GM19025 (cell line): ENCODE measurements at regions not wholly inside any gene's neighbourhood (a gene's known extent, or its start where the extent isn't known, plus 50 kb on each side); places are given as distances from the start of the nearest gene placed in this dataset.

Experiments
- ATAC-seq: cut with Tn5 transposase; IDR thresholded peaks from one replicate; pipeline ENCODE4 v1.9.1; 2021; ENCODE audit warnings: mild to moderate bottlenecking, low read depth, moderate library complexity; ENCODE audit not compliant: unreplicated experiment

DNA sequence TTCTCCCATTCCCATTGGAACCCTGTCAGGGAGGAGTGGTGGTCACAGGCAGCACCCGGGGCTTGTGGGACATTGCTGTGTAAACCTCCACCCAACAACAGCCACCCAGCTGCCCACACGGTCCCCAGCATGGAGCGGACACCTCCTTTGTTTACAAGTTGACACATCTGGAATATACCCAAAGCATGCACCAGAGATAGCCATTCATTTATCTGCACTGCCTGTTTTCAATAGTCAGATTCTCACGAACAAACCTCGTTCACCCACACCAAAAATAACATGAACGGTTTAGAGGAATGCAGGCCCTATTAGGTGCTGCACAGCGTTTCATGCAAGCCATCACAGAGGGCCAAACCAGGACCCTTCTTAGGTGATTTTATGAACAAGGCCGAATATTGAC is 244.8 kb downstream of the FOXL1 start:
- ATAC-seq, result no peak

DNA sequence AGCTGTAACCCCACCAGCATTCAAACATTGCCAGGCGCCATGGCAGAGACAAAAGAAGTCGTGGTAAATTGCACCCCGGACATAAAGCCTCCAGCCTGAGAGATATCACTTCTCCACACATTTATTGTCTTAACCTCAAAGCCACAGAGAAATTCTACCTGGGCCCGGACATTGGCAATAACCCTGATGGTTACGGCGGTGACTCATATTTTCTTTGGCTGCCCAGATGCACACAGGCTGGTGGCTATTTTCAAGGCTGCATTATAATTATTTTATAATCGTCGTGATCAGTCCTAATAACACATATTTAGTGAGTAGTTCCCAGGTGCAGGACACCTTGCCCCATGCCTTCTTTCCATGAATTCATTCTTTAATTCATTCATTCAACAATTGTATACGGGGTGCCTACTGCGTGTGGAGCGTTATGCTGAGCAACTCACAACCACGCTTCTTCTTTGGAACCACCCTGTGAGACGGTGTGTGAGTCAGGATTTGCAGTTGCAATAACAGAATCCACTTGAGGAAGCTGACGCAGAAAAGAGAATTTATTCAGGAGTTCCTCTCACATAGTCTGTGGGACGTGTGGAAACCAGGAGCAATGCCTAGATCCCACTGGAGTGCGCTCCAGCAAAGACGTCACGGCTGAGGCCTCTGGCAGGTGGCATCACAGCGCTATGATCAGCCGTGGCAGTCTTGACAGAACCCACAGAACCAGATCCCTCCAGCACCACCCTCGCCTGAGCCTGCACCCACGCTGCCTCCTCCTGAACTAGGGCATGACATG is 245.7 kb downstream of the FOXL1 start:
- no peak for ATAC-seq

DNA sequence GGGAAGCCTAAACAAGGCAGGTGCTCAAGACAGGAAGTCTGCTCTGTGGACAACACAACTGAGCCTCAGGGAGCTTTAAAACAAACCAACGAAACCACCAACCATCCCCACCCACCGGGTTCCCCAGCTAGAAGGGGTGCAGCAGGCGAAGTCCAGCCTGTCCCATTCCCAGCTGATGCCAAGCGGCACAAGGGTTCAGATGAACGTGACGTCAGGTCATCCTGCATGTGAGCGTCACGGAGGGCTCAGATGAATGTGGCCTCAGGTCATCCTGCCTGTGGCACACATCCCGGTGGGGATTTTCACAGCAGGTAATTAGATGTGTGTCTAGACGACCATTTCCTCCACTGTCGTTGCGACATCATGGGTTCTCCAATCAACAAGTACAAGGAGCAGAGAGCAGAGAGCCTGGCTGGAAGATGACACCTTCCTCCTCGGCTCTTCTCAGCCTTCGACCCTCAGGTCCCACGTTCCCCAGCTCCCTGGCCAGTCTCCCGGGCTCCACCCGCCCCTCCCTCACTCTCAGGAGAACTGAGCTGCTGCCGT is 246.5 kb downstream of the FOXL1 start:
- ATAC-seq, result no peak

DNA sequence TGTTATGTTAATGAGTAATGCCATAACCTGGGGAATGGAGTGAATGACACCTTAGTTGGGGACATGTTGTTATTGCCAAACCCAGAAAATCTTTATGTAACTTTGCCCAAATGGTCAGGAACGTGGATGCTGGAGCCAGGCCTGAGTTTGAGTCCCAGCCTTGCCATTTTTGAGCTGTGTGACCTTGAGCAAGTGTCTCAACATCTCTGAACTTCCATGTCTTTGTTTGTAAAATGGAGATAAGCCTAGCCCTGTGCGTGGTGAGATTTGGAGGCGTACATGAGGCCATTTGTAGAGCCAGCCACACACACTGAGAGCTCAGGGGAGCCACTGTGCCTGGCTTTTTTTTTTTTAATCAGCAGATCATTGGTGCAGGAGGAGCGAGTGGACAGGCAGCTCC is 247.3 kb downstream of the FOXL1 start:
- no peak for ATAC-seq

DNA sequence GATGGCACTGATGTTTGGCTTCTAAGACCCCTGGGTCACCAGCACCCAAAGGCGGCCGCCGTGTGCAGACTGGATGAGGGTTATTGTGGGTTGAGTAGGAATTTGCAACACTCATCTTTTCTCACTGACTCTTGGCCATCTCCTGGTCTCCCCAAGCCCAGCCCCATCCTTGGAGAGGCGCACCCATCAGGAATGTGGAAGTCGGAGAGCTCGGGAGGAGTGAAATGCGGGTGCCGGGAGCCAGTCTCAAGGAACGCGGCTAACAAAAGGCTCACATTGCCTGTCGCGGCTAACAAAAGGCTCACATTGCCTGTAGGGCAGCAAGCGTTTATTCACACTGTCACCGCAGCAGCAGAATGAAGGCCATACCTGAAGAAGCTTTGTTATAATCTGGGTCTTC is 248.6 kb downstream of the FOXL1 start:
- no peak for ATAC-seq

DNA sequence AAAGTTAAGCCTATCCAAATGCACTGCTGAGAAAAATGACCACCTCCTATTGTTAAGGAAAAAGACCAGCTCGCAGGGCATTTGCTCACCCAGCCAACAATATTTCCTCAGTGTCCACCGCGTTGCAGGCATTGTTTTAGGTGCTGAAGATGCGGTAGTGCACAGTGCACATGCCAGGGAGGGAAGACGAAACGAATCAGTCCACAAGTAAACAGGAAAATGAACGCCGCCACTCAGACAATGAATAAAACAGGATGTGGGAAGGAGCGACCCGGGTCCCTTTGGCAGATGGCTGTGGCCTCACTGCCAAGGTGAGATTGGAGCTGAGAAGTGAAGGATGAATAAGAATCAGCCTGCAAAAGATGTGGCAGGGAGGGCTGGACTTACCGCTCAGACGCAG is 249.2 kb downstream of the FOXL1 start:
- no peak for ATAC-seq

DNA sequence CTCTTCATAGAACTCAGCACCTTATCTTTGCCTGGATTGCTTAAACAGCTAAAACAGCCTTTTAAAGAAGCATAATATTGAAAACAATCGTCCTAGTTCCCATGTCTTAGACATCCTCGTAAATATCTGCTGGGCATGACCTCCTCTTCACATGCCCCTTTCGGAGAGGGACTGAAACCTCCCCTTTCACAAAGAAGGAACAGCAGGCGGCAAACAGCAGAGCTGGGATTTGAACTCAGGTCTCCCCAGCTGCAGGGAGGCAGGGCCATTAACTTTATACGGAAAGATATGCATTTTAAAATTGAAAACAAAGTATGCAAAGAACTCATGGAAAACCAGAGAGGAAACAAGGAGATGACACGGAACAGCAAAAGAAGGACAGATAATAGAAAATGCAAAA is 249.9 kb downstream of the FOXL1 start:
- ATAC-seq, result no peak

DNA sequence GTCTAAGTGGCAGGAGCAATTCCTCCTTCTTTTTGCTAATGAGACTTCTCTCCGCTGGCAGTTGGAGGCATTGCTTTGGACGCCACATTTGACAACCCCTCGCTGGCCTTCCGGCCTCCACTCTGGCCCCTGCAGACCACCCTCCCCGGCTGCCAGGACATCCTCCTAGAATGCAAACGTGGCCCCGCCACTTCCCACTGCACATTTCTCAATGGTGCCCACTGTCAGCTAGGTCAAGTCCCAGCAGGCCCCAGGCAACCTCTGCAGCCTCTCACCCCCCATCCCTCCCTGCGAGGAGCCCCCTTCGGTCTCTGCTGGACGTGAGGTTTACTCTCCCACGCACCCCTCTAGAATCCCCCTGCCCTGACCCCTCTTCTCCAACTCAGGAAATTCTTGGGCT is 250.3 kb downstream of the FOXL1 start:
- no peak for ATAC-seq

DNA sequence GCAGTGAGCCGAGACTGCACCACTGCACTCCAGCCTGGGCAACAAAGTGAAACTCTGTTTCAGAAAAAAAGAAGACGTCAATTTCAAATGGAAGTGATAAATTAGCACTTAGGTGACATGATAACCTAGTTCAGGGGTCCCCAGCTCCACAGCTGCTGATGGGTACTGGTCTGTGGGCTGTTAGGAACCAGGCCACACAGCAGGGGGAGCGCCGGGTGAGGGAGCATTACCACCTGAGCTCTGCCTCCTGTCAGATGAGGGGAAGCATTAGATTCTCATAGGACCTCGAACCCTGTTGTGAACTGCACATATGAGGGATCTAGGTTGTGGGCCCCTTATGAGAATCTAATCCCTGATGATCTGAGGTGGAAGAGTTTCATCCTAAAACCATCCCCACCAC is 253.0 kb downstream of the FOXL1 start:
- no peak for ATAC-seq

DNA sequence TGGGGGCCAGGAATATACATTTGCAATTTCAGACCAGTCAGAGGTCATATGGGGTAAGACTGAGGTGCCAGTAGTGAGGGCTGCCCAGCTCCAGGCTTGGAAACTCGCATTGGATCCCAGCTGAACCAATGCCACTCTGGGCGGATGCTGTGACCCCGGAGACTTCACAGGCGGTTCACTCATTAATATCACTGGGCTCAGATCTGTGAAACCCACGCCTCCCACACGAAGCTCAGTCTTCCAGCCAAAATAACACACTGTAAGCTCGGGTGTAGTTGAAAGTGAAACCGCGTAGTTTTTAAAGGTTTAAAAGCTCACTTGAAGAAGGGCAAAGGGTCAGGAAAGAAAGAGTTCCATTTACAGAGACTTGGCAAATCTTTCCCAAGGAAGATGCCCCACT is 254.8 kb downstream of the FOXL1 start:
- no peak for ATAC-seq

DNA sequence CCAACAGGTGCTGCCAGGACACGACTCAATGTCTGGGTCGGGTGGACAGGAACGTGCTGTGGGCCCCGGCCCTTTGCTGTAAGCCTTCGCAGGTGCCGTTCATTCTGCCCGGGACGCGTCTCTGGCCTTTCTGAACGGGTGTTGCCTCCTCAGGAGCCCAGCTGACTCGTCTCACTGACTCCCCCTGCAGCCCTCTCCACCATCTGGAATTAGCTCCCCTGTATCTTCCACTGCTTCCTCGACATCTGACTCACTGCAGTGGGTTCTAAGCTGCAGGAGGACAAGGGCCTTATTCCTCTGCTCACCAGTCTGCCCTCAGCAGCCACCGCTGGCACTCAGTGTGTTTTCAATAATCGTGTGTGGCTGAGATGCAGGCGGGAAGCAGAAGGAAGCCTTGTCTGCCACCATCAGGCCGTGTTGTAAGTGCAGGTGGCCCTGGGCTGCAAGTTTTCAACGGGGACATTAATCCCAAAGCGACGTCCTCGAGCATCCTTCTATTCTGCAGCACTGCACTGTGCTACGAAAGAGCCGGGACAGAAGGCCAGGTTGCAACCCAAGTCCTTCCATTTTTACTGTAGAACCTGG is 256.2 kb downstream of the FOXL1 start:
- no peak for ATAC-seq

DNA sequence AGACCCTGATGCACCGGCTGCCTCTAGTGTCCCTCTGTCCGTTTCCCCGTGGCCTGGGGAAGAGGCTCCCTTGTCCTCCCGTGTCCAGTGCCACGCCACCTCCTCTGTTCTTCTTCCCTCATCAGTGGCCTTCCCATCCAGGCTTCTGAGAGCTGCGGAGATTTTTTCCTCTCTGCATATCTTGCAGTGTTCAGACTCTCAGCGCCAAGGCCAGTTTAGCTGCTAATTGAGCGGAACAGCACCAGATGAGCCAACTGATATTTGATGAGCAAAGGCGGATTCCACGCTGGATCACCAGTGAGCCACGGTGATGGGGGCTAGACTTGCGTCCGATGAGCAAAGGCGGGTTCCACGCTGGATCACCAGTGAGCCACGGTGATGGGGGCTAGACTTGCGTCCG is 257.6 kb downstream of the FOXL1 start:
- no peak for ATAC-seq

DNA sequence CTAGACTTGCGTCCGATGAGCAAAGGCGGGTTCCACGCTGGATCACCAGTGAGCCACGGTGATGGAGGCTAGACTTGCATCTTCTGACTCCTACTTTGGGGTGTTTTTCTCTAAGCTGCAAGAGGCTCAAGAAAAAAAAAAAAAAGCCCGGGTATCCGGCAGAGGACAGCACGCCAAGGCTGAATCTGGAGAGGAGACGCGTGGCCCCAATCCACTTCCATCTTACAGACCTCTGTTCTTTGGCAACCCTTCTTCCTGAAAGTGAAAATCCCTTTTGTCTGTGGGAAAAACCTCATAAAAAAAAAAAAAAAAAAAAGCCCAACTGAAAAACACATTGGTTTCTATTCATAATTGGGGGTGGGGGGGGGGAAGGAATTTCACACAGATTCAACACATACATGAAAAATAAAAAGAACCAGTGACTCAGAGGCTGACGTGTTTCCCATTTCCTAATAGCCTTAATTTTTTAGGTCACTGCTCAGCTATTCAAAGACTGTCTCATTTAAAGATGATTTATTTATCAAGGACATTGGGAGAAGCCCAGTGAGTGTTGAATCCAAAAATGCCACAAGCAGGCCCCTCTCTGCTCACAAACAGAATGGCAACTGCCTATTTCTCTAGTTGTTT is 258.3 kb downstream of the FOXL1 start:
- no peak for ATAC-seq

DNA sequence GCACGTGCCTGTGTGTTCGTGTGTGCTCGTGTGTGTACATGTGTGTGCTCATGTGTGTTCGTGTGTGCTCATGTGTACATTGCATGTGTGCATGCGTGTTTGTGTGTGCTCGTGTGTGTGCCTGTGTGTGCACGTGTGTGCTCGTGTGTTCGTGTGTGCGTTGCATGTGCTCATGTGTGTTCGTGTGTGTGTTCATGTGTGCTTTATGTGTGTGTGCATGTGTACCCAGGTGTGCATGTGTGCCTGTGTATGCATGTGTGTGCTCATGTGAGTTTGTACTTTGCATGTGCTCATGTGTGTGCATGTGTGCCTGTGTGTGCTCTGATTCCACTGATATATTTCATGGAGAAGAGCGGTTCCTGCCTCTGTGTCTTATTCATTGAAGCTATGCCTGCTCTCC is 265.5 kb downstream of the FOXL1 start:
- no peak for ATAC-seq

DNA sequence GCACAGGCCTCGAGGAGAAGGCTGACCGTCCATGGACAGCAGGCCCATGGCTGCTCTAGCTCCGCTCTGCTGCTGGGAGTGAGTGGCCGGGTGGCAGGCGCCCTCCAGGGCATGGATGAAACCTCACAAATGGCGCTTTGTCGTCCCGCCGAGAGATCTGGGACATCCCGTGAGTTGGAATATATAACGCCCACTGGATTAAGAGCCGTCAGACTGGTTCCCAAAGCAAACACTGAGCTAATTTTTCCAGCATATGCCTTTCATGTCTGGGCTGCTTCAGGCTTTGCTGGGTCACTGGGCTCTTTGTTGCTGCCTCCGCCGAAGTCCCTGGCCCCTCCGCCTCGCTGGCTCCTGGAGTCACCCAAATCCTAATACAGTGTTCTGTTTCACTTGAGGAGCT is 266.3 kb downstream of the FOXL1 start:
- ATAC-seq, result no peak

DNA sequence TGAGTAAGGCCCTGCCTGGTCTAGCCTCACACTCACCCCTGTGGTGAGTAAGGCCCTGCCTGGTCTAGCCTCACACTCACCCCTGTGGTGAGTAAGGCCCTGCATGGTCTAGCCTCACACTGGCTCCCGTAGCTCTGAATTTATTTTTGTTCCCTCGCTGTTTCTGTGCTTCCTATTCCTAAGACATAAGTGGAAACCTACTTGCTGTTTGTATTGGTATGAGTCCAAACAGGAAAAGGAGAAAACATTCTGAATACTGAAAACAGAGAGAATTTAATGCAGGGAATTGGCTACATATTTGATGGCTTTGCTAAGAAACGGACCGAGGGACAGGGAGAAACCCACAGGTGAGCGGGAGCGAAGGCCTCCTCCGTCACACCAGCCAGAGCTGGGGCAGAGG is 267.8 kb downstream of the FOXL1 start:
- no peak for ATAC-seq

DNA sequence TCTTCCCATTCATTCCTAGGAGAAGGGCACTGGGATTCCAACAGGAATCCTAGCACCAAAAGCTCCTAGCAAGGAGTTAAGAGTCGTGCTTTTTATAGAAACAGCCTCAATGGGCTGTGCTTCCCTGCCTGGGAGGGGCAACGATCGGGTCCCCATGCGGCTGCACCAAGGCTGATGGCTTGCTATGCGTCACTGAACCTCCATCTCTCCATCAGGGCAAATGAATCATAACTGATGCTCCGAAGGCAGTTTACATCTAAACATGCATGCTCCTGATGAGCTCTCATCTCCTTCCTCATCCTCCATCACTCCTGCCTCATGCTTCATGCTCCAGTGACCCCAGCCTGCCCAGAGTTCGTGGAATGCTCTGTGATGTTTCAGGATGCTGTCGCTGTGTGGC is 270.5 kb downstream of the FOXL1 start:
- ATAC-seq, result no peak

DNA sequence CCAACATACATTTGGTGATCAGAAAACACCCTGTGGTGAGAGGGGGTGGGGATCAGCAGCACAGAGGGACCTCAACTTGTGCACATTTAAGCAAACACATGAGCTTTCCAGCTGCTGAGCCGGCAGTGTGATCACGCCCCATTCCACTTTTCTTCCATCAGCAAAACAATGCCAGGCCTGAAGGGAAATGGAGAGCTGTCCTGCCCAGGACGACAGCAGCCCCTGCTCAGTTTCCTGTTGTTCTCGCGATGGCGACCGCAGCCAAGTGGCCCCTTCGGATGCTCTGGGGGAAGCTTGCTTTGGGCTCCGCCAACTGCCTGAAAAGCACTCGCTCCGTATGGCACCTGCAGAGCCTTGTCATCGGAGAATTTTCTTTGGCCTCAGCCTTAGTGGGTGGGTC is 272.3 kb downstream of the FOXL1 start:
- ATAC-seq, result no peak

DNA sequence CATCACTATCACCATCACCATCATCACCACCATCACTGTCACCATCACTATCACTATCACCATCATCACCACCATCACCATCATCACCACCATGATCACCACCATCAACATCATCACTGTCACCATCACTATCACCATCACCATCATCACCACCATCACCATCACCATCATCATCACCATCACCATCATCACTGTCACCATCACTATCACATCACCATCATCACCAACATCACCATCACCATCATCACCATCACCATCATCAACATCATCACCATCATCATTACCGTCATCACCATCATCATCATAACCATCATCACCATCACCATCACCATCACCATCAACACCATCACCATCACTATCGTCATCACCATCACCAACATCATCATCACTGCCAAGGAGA is 273.8 kb downstream of the FOXL1 start:
- ATAC-seq, result no peak

DNA sequence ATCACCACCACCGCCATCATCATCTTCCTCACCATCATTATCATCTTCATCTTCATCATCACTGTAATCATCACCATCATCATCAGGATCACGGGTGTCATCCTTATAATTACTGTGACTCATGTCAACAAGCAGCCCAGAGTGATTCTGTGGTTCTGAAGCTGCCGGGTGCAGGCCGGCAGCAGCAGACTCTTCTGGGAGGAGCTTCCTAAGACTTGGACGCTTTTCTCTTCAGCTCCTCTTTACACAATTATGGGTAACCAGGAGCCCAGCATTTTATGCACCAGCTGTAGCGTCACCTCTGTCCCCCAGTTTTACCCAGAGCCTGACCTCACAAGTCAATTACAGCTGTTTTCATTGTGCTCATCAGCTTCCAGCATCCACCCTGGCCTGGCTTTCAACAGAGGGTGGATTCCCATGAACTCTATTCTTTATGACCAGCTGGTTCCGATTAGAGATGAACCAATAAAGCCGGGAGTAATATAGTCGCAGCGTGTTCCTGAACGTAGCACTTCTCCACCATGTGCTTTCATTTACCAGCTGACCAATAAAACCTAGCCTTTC is 275.8 kb downstream of the FOXL1 start:
- ATAC-seq, result no peak

DNA sequence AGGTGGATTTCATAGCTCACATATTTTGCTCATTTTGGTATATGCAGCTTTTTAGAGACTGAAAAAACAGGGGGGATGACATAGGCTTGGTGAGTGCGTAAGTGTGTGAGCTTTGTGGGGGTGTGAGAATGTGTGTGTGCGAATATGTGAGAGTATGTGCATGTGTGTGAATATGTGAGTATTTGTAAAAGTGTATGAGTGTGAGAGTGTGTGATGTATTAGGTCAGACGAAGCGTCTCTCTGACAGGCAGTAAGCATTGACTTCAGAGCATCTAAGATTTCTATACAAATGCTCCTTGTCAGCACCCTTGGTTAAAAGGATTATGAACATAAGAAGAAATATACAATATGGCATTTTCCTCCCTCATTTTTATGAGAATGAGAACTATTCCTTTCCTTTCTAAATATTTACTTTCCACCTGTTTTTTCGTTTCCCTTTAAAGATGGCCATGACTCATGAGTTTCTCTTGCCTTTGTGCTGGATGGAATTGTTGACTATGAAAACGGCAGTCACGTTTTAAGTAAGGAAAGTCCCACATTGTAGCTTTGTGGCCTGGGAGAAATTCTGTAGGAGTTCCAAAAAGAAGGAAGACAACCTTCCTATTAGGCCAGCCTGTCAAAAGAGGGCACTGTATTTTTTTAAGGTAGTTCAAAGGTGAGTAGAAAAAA is 276.4 kb downstream of the FOXL1 start:
- ATAC-seq, result no peak
